ENCODE measurements at regions not wholly inside any gene's neighbourhood (a gene's known extent, or its start where the extent isn't known, plus 50 kb on each side); places are given as distances from the start of the nearest gene placed in this dataset.

DNA sequence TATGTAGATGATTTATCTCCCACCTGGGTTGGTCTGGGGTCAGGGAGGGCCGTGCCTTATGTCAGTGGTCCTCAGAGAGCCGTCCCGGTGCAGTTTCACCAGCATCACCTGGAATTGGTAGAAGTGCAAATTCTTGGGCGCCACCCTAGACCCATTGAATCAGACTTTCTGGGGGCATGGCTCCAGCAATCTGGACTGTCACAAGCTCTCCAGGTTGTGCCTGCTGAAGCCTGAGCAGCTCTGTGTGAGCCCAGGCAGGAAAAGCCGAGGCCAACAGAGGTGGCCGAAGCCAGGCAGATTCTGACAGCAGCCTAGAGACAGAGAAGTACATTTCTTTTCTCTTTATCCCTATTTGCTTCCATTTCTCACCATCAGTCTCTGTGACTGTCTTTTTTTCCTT lies 98.4 kb upstream of the SEC11C start:
- TF ChIP-seq, protein P1, sequence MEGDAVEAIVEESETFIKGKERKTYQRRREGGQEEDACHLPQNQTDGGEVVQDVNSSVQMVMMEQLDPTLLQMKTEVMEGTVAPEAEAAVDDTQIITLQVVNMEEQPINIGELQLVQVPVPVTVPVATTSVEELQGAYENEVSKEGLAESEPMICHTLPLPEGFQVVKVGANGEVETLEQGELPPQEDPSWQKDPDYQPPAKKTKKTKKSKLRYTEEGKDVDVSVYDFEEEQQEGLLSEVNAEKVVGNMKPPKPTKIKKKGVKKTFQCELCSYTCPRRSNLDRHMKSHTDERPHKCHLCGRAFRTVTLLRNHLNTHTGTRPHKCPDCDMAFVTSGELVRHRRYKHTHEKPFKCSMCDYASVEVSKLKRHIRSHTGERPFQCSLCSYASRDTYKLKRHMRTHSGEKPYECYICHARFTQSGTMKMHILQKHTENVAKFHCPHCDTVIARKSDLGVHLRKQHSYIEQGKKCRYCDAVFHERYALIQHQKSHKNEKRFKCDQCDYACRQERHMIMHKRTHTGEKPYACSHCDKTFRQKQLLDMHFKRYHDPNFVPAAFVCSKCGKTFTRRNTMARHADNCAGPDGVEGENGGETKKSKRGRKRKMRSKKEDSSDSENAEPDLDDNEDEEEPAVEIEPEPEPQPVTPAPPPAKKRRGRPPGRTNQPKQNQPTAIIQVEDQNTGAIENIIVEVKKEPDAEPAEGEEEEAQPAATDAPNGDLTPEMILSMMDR (conservative IDR thresholded peaks at IDR 0.05; ENCODE audit: low read length), result no peak
- TF ChIP-seq EZH2phosphoT487 (IDR thresholded peaks at IDR 0.05; ENCODE audit: borderline replicate concordance), result no peak

Data from Loucy (cell line).